HG03064 (cell line): ENCODE measurements at regions not wholly inside any gene's neighbourhood (a gene's known extent, or its start where the extent isn't known, plus 50 kb on each side); places are given as distances from the start of the nearest gene placed in this dataset.

Experiments
- ATAC-seq: cut with Tn5 transposase; IDR thresholded peaks from one replicate; pipeline ENCODE4 v1.9.1; 2021; ENCODE audit warnings: low read depth; ENCODE audit not compliant: unreplicated experiment

GRCh38 chr13:103178986-103179943 is 113.0 kb upstream of the SLC10A2 start:
- ATAC-seq, result no peak

GRCh38 chr13:103174966-103175365 is 108.7 kb upstream of the SLC10A2 start:
- no peak for ATAC-seq

- no peak for ATAC-seq
These were observed 102.8 kb upstream of the SLC10A2 start for GRCh38 chr13:103168901-103169508.

- no peak for ATAC-seq
These were observed 98.0 kb upstream of the SLC10A2 start for GRCh38 chr13:103164251-103164650.

- ATAC-seq, result no peak
These were observed 95.3 kb upstream of the SLC10A2 start for GRCh38 chr13:103161476-103161875.

- no peak for ATAC-seq
These were observed 91.4 kb upstream of the SLC10A2 start for GRCh38 chr13:103157434-103158145.

GRCh38 chr13:103157016-103157415 is 90.8 kb upstream of the SLC10A2 start:
- ATAC-seq, result no peak

GRCh38 chr13:103156346-103156998 is 90.3 kb upstream of the SLC10A2 start:
- ATAC-seq, result no peak

- no peak for ATAC-seq
These were observed 87.2 kb upstream of the SLC10A2 start for GRCh38 chr13:103153466-103153865.

GRCh38 chr13:103147961-103148360 is 81.7 kb upstream of the SLC10A2 start:
- ATAC-seq, result no peak

GRCh38 chr13:103145442-103145841 is 79.2 kb upstream of the SLC10A2 start:
- ATAC-seq, result no peak

GRCh38 chr13:103143432-103143831 is 77.2 kb upstream of the SLC10A2 start:
- no peak for ATAC-seq

GRCh38 chr13:103142151-103142550 is 75.9 kb upstream of the SLC10A2 start:
- ATAC-seq, result no peak

GRCh38 chr13:103140001-103140671 is 73.9 kb upstream of the SLC10A2 start:
- ATAC-seq, result peak; percentile 96

GRCh38 chr13:103134271-103134670 is 68.1 kb upstream of the SLC10A2 start:
- ATAC-seq, result peak; percentile 48

GRCh38 chr13:103133556-103133955 is 67.3 kb upstream of the SLC10A2 start:
- no peak for ATAC-seq

GRCh38 chr13:103130681-103131210 is 64.5 kb upstream of the SLC10A2 start:
- peak; percentile 78 for ATAC-seq

GRCh38 chr13:103130146-103130545 is 63.9 kb upstream of the SLC10A2 start:
- ATAC-seq, result no peak
